ENCODE measurements at regions not wholly inside any gene's neighbourhood (a gene's known extent, or its start where the extent isn't known, plus 50 kb on each side); places are given as distances from the start of the nearest gene placed in this dataset.
"Not testable (repeated sequence)": the region's sequence is repeated elsewhere in the genome, so short reads cannot be mapped to it uniquely, and the experiment has no call there.

DNA sequence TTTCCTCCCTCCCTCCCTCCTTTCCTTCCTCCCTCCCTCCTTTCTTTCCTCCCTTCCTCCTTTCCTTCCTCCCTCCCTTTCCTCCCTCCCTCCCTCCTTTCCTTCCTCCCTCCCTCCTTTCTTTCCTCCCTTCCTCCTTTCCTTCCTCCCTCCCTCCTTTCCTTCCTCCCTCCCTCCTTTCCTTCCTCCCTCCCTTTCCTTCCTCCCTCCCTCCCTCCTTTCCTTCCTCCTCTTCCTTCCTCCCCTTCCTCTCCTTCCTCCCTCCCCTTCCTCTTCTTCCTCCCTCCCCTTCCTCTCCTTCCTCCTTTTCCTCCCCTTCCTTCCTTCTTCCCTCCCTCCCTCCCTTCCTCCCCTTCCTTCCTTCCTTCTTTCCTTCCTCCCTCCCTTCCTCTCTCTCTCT lies 748.5 kb downstream of the EPHA4 start:
- not testable (repeated sequence) for TF ChIP-seq EZH2 (IDR thresholded peaks at IDR 0.05; ENCODE audit: insufficient read depth, poor library complexity, severe bottlenecking); EZH2phosphoT487 (IDR thresholded peaks at IDR 0.05; ENCODE audit: insufficient read depth, low read depth)
